ENCODE measurements at regions not wholly inside any gene's neighbourhood (a gene's known extent, or its start where the extent isn't known, plus 50 kb on each side); places are given as distances from the start of the nearest gene placed in this dataset.

- TF ChIP-seq CTCF (IDR thresholded peaks at IDR 0.05): no peak
- TF ChIP-seq POLR2A (IDR thresholded peaks at IDR 0.05): no peak
- no peak for TF ChIP-seq EP300 (IDR thresholded peaks at IDR 0.05)
These were observed 1339.3 kb upstream of the GOT2 start for GRCh38 chr16:60073376-60073775.

All from ovary (tissue), 3 donors.